ENCODE measurements at regions not wholly inside any gene's neighbourhood (a gene's known extent, or its start where the extent isn't known, plus 50 kb on each side); places are given as distances from the start of the nearest gene placed in this dataset.

- in situ Hi-C loops (cut with MboI) (no loop called here), intact Hi-C loops (cut with micrococcal nuclease; ENCODE audit: unreplicated experiment) (no loop called here)
- Histone ChIP-seq H2AFZ (ENCODE audit: control insufficient read depth, low read depth, low read length) (no peak overlapping the region), H3K27ac (ENCODE audit: control insufficient read depth, insufficient read depth) (no peak overlapping the region), H3K27me3 (replicated peaks in 1 of 2; ENCODE audit: control insufficient read depth in 2 of 2, insufficient read depth in 2 of 2, low read length in 1 of 2) (no peaks in the 10 kb centered on the region), H3K9ac (ENCODE audit: control insufficient read depth, insufficient read depth, low read length) (no peak overlapping the region), H3K79me2 (ENCODE audit: control insufficient read depth, insufficient read depth, low read length) (no peaks in the 10 kb centered on the region), H3K4me1 (ENCODE audit: control insufficient read depth, insufficient read depth, low read length) (no peaks in the 10 kb centered on the region), H3K36me3 (ENCODE audit: control insufficient read depth in 2 of 2, insufficient read depth in 2 of 2, low read length in 1 of 2) (no peaks in the 10 kb centered on the region), H3K9me3 (replicated peaks; ENCODE audit: control insufficient read depth, insufficient read depth, low read length) (no peaks in the 10 kb centered on the region), H3K4me3 (no peak overlapping the region), H4K20me1 (ENCODE audit: control insufficient read depth, insufficient read depth) (no peaks in the 10 kb centered on the region), H3K4me2 (ENCODE audit: control insufficient read depth, insufficient read depth) (no peak overlapping the region)
- WGBS (ENCODE audit: insufficient coverage, insufficient replicate concordance, low lambda C conversion rate, missing lambda C conversion rate): 3% methylated on average over 2 of the region's 2 CpGs
- POLR2A ChIA-PET: no interaction called here
- no TSS peak for BruUV-seq (replicated peaks)
- SMC1A ChIA-PET (ENCODE audit: uncharacterized antibody, unreplicated experiment): no interaction called here
- CTCF ChIA-PET: no interaction called here
- FAIRE-seq (no peak), ATAC-seq (no peak), DNase-seq (ENCODE audit: low read depth, low spot score) (no peak)
- RAD21 ChIA-PET (ENCODE audit: unreplicated experiment): no interaction called here
- no peak for TF ChIP-seq ZNF384 (IDR thresholded peaks at IDR 0.05; ENCODE audit: borderline replicate concordance, low read depth, low read length)
- no peak for TF ChIP-seq NR2F1 (conservative IDR thresholded peaks at IDR 0.05)
- no peak for TF ChIP-seq BACH1 (IDR thresholded peaks at IDR 0.05; ENCODE audit: borderline replicate concordance)
- TF ChIP-seq FOXK2 (IDR thresholded peaks at IDR 0.05): no peak
- no peak for TF ChIP-seq JUNB (IDR thresholded peaks at IDR 0.05)
- no peak for TF ChIP-seq MXI1 (IDR thresholded peaks at IDR 0.05; ENCODE audit: low read depth, low read length)
These were observed 342.6 kb downstream of the IPMK start for GRCh38 chr10:57925045-57925444.

- no peak overlapping the region for H3K4me3 ChIP-seq
- DNase-seq (ENCODE audit: low read depth, low spot score) (no peak), FAIRE-seq (no peak), ATAC-seq (no peak)
- no peak overlapping the region for H3K4me2 ChIP-seq (ENCODE audit: control insufficient read depth, insufficient read depth)
- intact Hi-C loops (cut with micrococcal nuclease; ENCODE audit: unreplicated experiment): no loop called here
- no peaks in the 10 kb centered on the region for H4K20me1 ChIP-seq (ENCODE audit: control insufficient read depth, insufficient read depth)
- no peaks in the 10 kb centered on the region for H3K9me3 ChIP-seq (replicated peaks; ENCODE audit: control insufficient read depth, insufficient read depth, low read length)
- ChIA-PET POLR2A (no interaction called here), RAD21 (ENCODE audit: unreplicated experiment) (no interaction called here), SMC1A (ENCODE audit: uncharacterized antibody, unreplicated experiment) (interaction anchor here (0.7 to 1.7 kb wide), 2 partner anchors 10 to 30 kb away, joined by 3 to 4 read pairs; no protein-coding TSS in a partner anchor), CTCF (no interaction called here)
- H2AFZ ChIP-seq (ENCODE audit: control insufficient read depth, low read depth, low read length): no peak overlapping the region
- no peaks in the 10 kb centered on the region for H3K27me3 ChIP-seq (replicated peaks in 1 of 2; ENCODE audit: control insufficient read depth in 2 of 2, insufficient read depth in 2 of 2, low read length in 1 of 2)
- in situ Hi-C loops (cut with MboI): no loop called here
- no peak overlapping the region for H3K9ac ChIP-seq (ENCODE audit: control insufficient read depth, insufficient read depth, low read length)
- H3K4me1 ChIP-seq (ENCODE audit: control insufficient read depth, insufficient read depth, low read length): no peaks in the 10 kb centered on the region
- BruUV-seq (replicated peaks): no TSS peak
- H3K27ac ChIP-seq (ENCODE audit: control insufficient read depth, insufficient read depth): no peak overlapping the region
- no peaks in the 10 kb centered on the region for H3K79me2 ChIP-seq (ENCODE audit: control insufficient read depth, insufficient read depth, low read length)
- no peak for TF ChIP-seq SPI1 (IDR thresholded peaks at IDR 0.05; ENCODE audit: borderline replicate concordance, insufficient read depth, low read depth, low read length)
- no peak for TF ChIP-seq STAT3 (IDR thresholded peaks at IDR 0.05; ENCODE audit: low read depth, low read length)
- no peaks in the 10 kb centered on the region for H3K36me3 ChIP-seq (ENCODE audit: control insufficient read depth in 2 of 2, insufficient read depth in 2 of 2, low read length in 1 of 2)
These were observed 346.6 kb downstream of the IPMK start for GRCh38 chr10:57921140-57921539.

All from GM12878 (cell line).